Ovary (tissue), 7 donors: ENCODE measurements at regions not wholly inside any gene's neighbourhood (a gene's known extent, or its start where the extent isn't known, plus 50 kb on each side); places are given as distances from the start of the nearest gene placed in this dataset.

Experiments
- DNase-seq, 5 donors: peaks; one replicate each; pipeline ENCODE4 v3.0.0-alpha.2; 2019 to 2020
- H3K27ac ChIP-seq, 2 donors: fragments of 200-600 bp; one replicate each; pipeline versions ENCODE4 v1.5.1 to v1.8.0; 2019 to 2022
- H3K27me3 ChIP-seq: fragments of 200-600 bp; one replicate; pipeline ENCODE4 v1.8.0; 2022
- H3K36me3 ChIP-seq: fragments of 200-600 bp; sonication (generic); one replicate; pipeline ENCODE4 v1.5.1; 2019
- H3K4me1 ChIP-seq: one replicate; pipeline ENCODE4 v1.8.1; 2013; ENCODE audit warnings: mild to moderate bottlenecking, moderate library complexity; ENCODE audit not compliant: insufficient read depth
- H3K4me3 ChIP-seq: fragments of 200-600 bp; sonication (generic); one replicate; pipeline ENCODE4 v1.5.1; 2017
- H3K9me3 ChIP-seq, 2 donors: fragments of 200-600 bp in 1 of 2; sonication (generic) in 1 of 2; one replicate each; pipeline versions ENCODE4 v1.5.1 to v1.8.1; 2013 to 2019; ENCODE audit warnings: mild to moderate bottlenecking in 1 of 2, moderate library complexity in 1 of 2
- EP300 ChIP-seq: sonication (generic); formaldehyde crosslinking; IDR thresholded peaks from one replicate; pipeline ENCODE4 v1.6.1; 2017; ENCODE audit warnings: antibody characterized with exemption
- POLR2A ChIP-seq: fragments of 450-650 bp; IDR thresholded peaks from one replicate; pipeline ENCODE4 v1.6.1; 2017; ENCODE audit warnings: antibody characterized with exemption, mild to moderate bottlenecking, moderate library complexity
- WGBS, 3 donors: extraction: QIAGEN DNeasy Blood & Tissue Kit in 1 of 3; methylation state at CpG; one replicate each; pipeline versions ENCODE4 v1.1.5 to v1.1.7; 2013 to 2017; 5-methylcytosine and 5-hydroxymethylcytosine counted together
- intact Hi-C, 4 donors: fragments of 100-400 bp; cut with DNase I; formaldehyde crosslinking; loops; one replicate each; pipeline versions ENCODE4 v1.11.0 to v1.15.1; 2022 to 2023
- TF ChIP-seq, protein P1 (sequence below), 3 donors: fragments of 450-650 bp in 2 of 3; fragments of 200-600 bp in 1 of 3; IDR thresholded peaks; one replicate each; pipeline versions ENCODE4 v1.5.1 to v1.8.0; 2016 to 2022; ENCODE audit warnings: antibody characterized with exemption in 3 of 3, mild to moderate bottlenecking in 1 of 3
- donor health status: DM: no; HTN: no; CAD: no; lungs with moderate emphysema.
- donor health status: DM: no; HTN: no; CAD: no.
- donor health status: Bipolar disorder and iron deficiency.
- donor health status: DM: no; HTN: no; CAD: no.
- donor health status: DM: yes; HTN: yes; CAD: no.

DNA sequence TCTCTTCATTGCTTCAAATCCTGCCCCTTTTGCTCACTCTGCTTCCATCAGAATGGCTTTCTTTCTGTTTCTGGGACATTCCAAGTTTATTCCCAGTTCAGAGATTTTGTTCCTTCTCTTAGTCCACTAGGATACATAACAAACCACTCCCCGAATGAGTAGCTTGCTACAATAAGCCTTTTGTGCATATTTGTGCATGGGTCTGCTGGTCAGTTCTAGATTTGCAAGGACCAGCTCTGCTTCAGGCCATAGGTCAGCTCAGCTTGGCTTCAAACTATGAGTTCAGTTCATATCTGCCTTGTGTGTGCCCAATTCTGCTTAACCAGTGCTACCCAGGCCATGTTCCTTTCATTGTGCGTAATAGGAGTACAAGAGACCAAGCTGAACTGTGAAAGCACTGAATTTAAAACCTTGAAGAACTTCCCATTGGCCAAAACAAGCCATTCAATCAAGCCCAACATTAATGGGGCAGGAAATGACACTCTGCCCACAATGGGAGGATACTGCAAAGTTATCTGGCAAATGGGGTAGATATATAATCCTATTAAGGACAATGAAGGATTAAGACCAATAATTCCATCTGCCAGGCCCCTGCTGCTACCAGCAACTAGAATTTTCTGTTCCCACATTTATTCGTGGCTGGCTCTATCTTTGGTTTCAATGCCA, 328.8 kb downstream of the PRELID2 start:
- H3K36me3 ChIP-seq, result no peaks in the 10 kb centered on the region
- intact Hi-C loops, result no loop called here
- no peaks in the 10 kb centered on the region for H3K9me3 ChIP-seq
- peaks cover 2% of the 10 kb centered on the region for H3K4me1 ChIP-seq
- TF ChIP-seq EP300 (no peak), POLR2A (no peak)
- TF ChIP-seq, protein P1, sequence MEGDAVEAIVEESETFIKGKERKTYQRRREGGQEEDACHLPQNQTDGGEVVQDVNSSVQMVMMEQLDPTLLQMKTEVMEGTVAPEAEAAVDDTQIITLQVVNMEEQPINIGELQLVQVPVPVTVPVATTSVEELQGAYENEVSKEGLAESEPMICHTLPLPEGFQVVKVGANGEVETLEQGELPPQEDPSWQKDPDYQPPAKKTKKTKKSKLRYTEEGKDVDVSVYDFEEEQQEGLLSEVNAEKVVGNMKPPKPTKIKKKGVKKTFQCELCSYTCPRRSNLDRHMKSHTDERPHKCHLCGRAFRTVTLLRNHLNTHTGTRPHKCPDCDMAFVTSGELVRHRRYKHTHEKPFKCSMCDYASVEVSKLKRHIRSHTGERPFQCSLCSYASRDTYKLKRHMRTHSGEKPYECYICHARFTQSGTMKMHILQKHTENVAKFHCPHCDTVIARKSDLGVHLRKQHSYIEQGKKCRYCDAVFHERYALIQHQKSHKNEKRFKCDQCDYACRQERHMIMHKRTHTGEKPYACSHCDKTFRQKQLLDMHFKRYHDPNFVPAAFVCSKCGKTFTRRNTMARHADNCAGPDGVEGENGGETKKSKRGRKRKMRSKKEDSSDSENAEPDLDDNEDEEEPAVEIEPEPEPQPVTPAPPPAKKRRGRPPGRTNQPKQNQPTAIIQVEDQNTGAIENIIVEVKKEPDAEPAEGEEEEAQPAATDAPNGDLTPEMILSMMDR (IDR thresholded peaks at IDR 0.05), result no peak
- DNase-seq, result no peak
- H3K27me3 ChIP-seq, result no peaks in the 10 kb centered on the region
- WGBS, 3 donors, result 89 to 97% (median 95%) methylated on average over 3 of the region's 3 CpGs
- no peak overlapping the region for H3K4me3 ChIP-seq
- no peak overlapping the region for H3K27ac ChIP-seq

DNA sequence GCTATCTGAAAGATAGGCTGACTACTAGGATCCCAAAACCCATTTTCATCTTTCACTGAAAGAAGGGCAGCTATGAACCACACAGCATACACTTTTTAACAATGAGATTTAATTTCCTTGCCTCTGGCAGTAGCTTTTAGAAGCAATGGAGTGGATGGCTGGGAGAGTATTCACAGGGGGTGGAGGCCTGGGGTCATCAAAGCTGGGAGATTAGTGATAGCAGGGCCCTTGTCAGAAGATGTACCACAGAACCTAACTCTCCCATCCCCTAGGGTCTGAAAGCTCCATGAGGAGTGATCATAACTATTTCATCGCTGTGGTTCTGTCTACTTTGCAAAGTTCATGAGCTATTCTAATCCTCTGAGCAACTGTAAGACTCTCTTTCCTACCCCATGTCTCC, 332.2 kb downstream of the PRELID2 start:
- Histone ChIP-seq H3K36me3 (no peaks in the 10 kb centered on the region), H3K4me1 (no peaks in the 10 kb centered on the region), H3K9me3 (no peaks in the 10 kb centered on the region)

DNA sequence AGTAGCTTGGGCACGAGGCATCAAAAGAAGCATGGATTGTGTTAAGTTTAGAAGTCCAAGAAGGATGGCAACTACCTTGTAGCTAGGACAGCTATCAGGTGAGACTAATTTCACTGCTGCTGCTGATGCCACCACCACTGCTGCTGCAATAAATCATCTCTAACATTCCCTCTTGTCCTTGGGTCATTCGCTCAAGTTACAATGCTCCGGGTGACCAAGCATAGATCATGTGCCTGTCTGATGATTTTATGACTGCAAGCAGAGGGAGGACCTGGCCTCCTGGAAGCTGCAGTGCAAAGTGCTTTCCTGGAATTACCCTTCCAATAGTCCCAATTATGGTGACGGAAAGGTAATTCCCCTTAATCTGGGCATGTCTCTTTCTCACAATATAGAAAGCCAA, 334.4 kb downstream of the PRELID2 start:
- 60 to 75% (median 67%) methylated on average over 4 of the region's 4 CpGs for WGBS, 3 donors

More for the DNA sequence above, 332.2 kb downstream of the PRELID2 start:
- H3K27ac ChIP-seq, result no peak overlapping the region
- H3K27me3 ChIP-seq, result no peaks in the 10 kb centered on the region
- intact Hi-C loops, result no loop called here
- H3K4me3 ChIP-seq, result no peak overlapping the region
- 92 to 96% (median 95%) methylated on average over 1 of the region's 1 CpG for WGBS, 3 donors
- TF ChIP-seq EP300, result no peak
- TF ChIP-seq, protein P1 (IDR thresholded peaks at IDR 0.05), result no peak
- TF ChIP-seq POLR2A, result no peak
- no peak for DNase-seq

DNA sequence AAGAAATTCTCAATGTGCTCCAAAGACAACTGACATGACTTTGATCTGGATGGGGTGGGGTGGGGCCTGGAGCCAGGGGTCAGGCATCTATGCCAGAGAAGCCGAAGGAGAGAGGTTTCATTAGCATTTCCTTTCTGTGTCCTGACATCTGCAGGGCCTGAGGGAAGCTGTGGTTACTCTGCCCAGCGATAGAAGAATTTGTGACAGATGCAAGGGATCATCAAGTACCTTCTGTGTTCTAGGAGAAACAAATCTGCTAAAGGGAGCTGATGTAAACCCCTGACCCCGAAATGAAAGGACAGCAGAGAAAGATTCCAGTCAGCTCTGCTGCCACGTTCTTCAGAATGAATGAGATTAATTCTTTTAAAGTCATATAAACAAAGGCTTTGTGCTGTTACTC, 335.7 kb downstream of the PRELID2 start:
- DNase-seq, result no peak
- Histone ChIP-seq H3K36me3 (no peaks in the 10 kb centered on the region), H3K4me1 (no peaks in the 10 kb centered on the region), H3K27ac (no peak overlapping the region), H3K4me3 (no peak overlapping the region), H3K9me3 (no peaks in the 10 kb centered on the region), H3K27me3 (no peaks in the 10 kb centered on the region)
- no peak for TF ChIP-seq POLR2A
- TF ChIP-seq, protein P1 (IDR thresholded peaks at IDR 0.05), result no peak
- no peak for TF ChIP-seq EP300
- intact Hi-C loops, result no loop called here
- WGBS, 3 donors, result 38 to 48% (median 41%) methylated on average over 4 of the region's 4 CpGs

More for the DNA sequence above, 334.4 kb downstream of the PRELID2 start:
- Histone ChIP-seq H3K27me3 (no peaks in the 10 kb centered on the region), H3K27ac (no peak overlapping the region), H3K4me3 (no peak overlapping the region), H3K36me3 (no peaks in the 10 kb centered on the region), H3K9me3 (no peaks in the 10 kb centered on the region), H3K4me1 (no peaks in the 10 kb centered on the region)
- DNase-seq, result no peak
- intact Hi-C loops, result no loop called here
- TF ChIP-seq EP300 (no peak), POLR2A (no peak)
- TF ChIP-seq, protein P1 (IDR thresholded peaks at IDR 0.05), result no peak
